HG02642 (cell line): ENCODE measurements at regions not wholly inside any gene's neighbourhood (a gene's known extent, or its start where the extent isn't known, plus 50 kb on each side); places are given as distances from the start of the nearest gene placed in this dataset.

Experiments
- ATAC-seq: cut with Tn5 transposase; IDR thresholded peaks from one replicate; pipeline ENCODE4 v1.9.1; 2021; ENCODE audit warnings: mild to moderate bottlenecking; ENCODE audit not compliant: unreplicated experiment, poor library complexity

- ATAC-seq = no peak
These were observed 337.6 kb upstream of the SLC10A2 start for GRCh38 chr13:103403814-103404213.

DNA sequence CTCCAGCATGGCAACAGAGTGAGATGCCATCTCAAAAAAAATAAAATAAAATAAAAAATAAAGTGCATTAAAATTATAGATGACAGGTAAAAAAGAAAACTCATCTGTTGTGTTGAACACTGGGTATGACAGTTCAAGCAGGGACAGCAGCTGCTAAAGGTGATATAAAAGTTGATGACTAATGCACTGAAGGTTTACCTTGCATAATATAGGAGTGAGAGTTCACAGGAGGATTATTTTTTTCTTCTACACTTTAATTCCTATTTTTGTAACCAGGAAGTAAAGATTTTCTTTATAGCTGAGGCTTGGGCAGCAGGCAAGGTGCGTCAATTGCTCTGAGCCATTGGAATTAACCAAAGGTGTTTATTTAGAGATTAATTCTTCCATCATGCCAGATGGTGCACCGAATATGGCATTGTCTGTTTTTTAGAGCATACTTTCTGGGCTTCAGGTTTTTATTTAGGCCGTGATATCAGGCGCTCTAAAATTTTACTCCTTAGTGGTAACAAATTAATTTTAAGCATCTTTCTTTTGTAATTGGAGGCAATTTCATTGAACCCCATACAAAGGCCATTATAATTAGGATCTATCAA, 337.0 kb upstream of the SLC10A2 start:
- no peak for ATAC-seq

DNA sequence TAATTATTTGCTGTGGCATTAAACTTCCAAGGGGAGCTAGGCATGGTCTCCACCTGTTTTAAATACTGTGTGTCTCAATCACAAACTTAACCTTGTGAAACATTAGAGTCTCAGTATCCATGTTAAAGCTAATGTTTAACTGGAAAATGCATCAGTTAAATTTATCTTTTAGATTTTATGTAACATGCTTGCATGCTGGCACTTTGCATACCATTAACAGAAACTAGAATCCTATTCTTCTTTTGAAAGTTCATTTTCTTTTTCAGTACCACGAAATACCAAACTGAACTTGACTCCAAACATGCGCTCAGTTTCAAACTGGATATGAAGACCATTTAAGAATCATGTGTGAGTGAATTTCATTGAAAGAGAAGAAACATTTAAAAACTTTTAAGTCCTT, 328.9 kb upstream of the SLC10A2 start:
- no peak for ATAC-seq

- ATAC-seq = no peak
These were observed 328.4 kb upstream of the SLC10A2 start for GRCh38 chr13:103394618-103395017.

DNA sequence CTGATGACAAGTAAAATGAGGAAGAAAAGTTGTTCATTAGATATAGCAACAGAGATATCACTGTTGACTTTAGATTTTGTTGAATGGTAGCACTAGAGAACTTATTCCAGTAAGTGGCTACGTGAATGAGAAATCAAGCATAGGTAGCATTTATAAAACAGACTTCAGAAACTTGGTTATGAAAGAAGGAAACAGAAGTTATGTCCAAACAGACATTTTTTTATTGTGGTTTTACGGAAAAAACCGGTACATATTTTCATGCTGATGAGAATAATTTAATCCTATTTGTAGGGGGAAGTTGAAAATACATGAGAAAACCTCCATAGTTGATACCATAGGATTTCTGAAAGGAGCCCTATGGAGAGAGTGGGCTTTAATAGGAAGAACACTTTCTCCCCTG, 325.7 kb upstream of the SLC10A2 start:
- ATAC-seq = no peak

- ATAC-seq = no peak
These were observed 322.6 kb upstream of the SLC10A2 start for GRCh38 chr13:103388839-103389238.

DNA sequence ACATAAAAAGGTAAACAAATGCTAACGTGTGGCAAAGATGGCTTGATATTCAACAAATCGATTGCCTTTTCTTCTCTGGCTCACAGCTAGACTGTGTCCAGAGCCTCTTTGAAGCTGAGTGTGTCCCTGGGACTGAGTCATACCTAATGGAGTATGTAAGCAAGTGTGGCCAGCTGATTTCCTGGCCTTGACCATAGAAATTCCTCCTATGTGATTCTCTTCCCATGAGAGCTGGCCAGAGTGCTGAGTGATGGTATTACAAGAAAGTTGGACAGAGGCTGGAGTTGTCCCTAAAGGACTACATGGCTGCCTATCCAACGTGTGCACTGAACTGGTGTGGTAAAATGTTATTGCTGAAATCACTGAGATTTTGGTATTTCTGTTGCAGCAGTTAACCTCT, 320.1 kb upstream of the SLC10A2 start:
- no peak for ATAC-seq

GRCh38 chr13:103373916-103374315, 307.7 kb upstream of the SLC10A2 start:
- ATAC-seq = no peak

DNA sequence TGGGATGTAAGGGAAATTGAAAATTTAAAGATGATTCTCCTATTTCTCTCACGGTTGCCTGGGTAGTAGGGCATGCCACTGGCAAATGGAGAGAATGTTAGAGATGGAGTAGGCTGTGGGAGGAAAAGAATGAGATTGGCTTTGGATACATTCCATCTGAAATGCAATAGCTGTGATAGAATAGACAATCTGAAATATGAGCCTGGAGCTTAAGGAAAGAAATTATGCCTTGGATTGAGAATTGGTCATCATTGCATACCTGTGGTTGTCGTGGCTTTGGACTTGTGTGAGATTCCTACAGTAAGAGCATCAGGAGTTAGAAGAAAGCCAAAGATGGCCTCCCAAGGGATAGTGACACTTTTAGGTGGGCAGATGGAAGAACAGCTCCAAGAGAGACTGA, 305.1 kb upstream of the SLC10A2 start:
- no peak for ATAC-seq

DNA sequence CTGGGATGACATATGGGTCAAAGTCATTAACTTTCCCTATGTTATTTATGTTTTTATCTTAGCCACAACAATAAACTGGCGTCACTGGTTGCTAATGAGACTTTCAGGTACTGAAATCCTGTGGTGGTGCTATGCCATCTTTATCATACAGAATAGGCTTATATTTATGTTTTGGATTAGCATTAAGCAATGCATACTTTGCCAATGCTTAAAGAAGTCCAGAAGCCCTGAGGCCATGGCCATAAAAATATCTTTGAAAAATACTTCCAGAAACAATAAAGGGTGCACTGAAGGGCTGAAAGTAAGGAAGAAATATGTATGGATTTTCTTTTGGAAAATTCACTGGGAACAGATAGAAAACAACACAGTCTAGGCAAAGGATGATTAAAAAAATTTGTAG, 304.6 kb upstream of the SLC10A2 start:
- ATAC-seq = no peak

- ATAC-seq = no peak
These were observed 292.2 kb upstream of the SLC10A2 start for GRCh38 chr13:103358255-103358932.

DNA sequence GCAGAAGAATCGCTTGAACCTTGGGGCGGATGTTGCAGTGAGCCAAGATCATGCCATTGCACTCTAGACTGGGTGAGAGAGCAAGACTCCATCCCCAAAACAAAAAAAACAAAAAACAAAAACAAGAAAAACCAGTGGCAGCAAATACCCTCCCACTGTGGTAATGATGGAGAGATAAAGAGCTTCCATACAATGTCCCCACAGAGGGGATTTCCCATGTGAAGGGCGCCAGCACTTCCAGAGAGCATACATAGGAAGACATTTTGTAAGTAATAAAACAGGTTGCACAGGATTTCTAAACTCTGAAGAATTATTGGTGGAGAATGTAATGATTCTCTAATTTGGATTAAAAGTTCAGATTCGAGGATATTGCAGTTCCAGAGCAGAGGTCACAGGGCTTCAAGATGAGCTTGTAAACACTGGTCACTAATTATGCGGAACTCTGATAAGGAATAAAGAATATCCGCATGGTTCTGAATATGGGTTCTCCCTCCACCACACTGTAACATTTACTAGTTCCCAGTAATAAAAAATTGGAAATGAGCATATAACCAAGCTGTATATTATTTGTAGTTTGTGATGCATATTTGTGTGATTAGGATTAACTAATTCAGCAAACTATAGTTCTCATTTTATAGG, 290.1 kb upstream of the SLC10A2 start:
- ATAC-seq = no peak

GRCh38 chr13:103354171-103354570, 288.0 kb upstream of the SLC10A2 start:
- no peak for ATAC-seq

GRCh38 chr13:103351035-103351828, 285.0 kb upstream of the SLC10A2 start:
- ATAC-seq = no peak

DNA sequence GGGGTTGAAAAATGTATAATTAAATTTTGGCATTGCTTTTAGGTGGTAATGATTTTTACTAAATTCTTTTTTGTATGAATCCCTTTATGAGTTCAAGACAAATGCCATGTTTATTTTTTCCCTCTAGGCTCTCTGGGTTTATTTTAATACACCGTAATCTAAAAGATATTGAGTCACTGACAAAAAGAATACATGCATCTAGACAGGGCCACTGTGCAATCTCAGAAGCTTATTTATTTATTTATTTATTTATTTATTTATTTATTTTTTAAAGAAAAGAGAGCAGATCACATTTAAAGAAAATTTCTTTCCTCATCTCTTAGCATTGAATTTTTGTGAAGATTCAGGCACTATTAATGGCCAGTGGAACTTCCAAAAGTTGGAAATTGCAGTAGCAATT, 283.9 kb upstream of the SLC10A2 start:
- ATAC-seq = no peak

DNA sequence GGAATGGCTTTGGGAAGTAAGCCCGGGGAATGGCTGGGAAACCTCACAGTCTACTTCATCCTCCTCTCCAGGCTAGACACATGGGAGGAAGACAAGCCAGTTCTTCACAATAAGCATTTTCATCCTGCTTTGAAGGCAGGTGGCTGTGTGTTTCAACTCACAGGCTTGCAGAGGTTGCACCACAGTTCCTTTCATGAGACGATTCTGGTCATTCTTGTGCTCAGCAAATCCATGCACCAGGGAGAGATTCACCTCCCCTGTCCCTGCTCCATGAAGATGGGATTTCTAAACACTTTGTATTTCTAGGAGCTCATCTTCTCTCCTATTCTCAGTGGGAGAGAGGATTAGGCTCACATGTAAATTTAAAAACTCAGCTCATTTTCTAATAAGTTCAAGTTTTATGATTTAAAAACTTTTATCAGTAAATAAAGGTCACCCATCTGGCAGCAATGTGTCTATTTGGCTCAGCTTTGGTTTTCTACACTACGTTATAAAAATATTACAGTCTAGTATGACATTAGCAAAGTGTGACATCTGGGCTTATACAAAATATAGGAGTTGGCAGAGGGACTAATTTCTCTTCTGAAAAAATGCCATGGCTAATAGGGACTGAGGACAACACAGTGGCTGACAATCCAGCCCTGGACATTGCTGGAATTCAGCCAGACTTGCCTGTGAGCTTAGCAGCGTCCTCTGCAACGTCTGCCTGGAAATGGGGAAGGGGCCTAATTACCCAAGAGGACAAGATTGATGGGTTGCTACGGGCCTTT, 283.2 kb upstream of the SLC10A2 start:
- no peak for ATAC-seq

- ATAC-seq = no peak
These were observed 269.0 kb upstream of the SLC10A2 start for GRCh38 chr13:103335241-103335640.

- no peak for ATAC-seq
These were observed 265.7 kb upstream of the SLC10A2 start for GRCh38 chr13:103331924-103332323.

DNA sequence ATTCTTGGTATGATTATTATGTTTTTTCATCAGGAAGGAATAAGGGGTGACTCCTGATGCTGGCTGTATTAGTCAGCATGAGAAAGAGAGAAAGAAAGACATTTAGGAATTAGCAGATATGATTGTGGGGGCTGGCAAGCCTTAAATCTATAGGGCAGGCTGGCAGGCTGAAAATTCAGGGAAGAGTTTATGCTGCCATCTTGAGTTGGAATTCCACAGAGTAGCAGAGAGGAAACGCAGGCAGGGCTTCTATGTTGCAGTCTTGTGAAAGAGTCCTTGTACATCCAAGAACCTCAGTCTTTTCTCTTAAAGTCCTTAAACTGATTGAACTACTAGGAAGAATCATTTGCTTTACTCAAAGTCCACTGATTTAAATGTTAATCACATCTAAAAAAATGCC, 262.7 kb upstream of the SLC10A2 start:
- no peak for ATAC-seq

DNA sequence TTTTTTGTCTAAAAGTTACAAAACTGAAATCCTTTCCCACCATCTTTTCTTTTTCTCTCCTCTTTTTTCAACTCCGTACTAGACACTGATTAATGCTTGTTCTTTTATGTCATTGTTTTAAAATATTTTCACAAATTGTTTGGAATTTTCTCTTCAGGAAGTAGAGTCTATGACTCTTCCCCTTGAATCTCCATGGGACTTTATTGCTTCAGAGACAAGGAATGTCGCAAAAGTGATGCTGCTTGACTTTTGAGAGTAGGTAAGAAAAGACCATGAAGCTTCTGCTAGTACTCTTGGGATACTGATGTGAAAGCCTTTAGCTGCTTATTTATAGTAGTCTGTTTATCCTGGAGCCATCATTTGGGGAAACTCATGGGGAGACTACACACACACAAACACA, 260.1 kb upstream of the SLC10A2 start:
- ATAC-seq = no peak
